ENCODE measurements at regions not wholly inside any gene's neighbourhood (a gene's known extent, or its start where the extent isn't known, plus 50 kb on each side); places are given as distances from the start of the nearest gene placed in this dataset.
"Not testable (repeated sequence)": the region's sequence is repeated elsewhere in the genome, so short reads cannot be mapped to it uniquely, and the experiment has no call there.

GRCh38 chr2:49861821-49862220, 707.5 kb upstream of the FSHR start:
- H3K27me3 Mint-ChIP-seq (ENCODE audit: low read depth in 3 of 3): no peaks in the 10 kb centered on the region
- no peak overlapping the region for H3K4me3 Mint-ChIP-seq
- peaks cover 0 to 15% (median 7%) of the 10 kb centered on the region in 6 donors for H3K9me3 Mint-ChIP-seq
- no peaks in the 10 kb centered on the region for H3K4me1 Mint-ChIP-seq
- H3K27ac Mint-ChIP-seq: no peak overlapping the region
- no peak for DNase-seq
- peaks cover 0 to 3% (median 0%) of the 10 kb centered on the region in 3 donors for H3K36me3 Mint-ChIP-seq

GRCh38 chr2:49860834-49861233, 706.5 kb upstream of the FSHR start:
- Mint-ChIP-seq H3K9me3 (peaks cover 0 to 17% (median 5%) of the 10 kb centered on the region in 6 donors), H3K36me3 (peaks cover 0 to 3% (median 0%) of the 10 kb centered on the region in 3 donors), H3K4me1 (no peaks in the 10 kb centered on the region), H3K4me3 (no peak overlapping the region), H3K27ac (no peak overlapping the region), H3K27me3 (ENCODE audit: low read depth in 3 of 3) (no peaks in the 10 kb centered on the region)
- DNase-seq: no peak

- H3K27me3 Mint-ChIP-seq (ENCODE audit: low read depth in 3 of 3): no peaks in the 10 kb centered on the region
- H3K27ac Mint-ChIP-seq: no peak overlapping the region
- no peak for DNase-seq
- H3K9me3 Mint-ChIP-seq: peaks cover 0 to 17% (median 5%) of the 10 kb centered on the region in 6 donors
- H3K4me3 Mint-ChIP-seq: no peak overlapping the region
- peaks cover 0 to 3% (median 0%) of the 10 kb centered on the region in 3 donors for H3K36me3 Mint-ChIP-seq
- no peaks in the 10 kb centered on the region for H3K4me1 Mint-ChIP-seq
Measured at GRCh38 chr2:49860170-49860569, 705.9 kb upstream of the FSHR start.

GRCh38 chr2:49858657-49859056, 704.3 kb upstream of the FSHR start:
- no peak overlapping the region for H3K4me3 Mint-ChIP-seq
- no peak overlapping the region for H3K27ac Mint-ChIP-seq
- DNase-seq: no peak
- peaks cover 0 to 21% (median 3%) of the 10 kb centered on the region in 6 donors for H3K9me3 Mint-ChIP-seq
- H3K4me1 Mint-ChIP-seq: no peaks in the 10 kb centered on the region
- peaks cover 0 to 2% (median 0%) of the 10 kb centered on the region in 3 donors for H3K36me3 Mint-ChIP-seq
- H3K27me3 Mint-ChIP-seq (ENCODE audit: low read depth in 3 of 3): no peaks in the 10 kb centered on the region

- H3K4me1 Mint-ChIP-seq: no peaks in the 10 kb centered on the region
- no peak for DNase-seq
- peaks cover 0 to 23% (median 5%) of the 10 kb centered on the region in 6 donors for H3K9me3 Mint-ChIP-seq
- peaks cover 0 to 4% (median 0%) of the 10 kb centered on the region in 3 donors for H3K36me3 Mint-ChIP-seq
- H3K27ac Mint-ChIP-seq: no peak overlapping the region
- H3K4me3 Mint-ChIP-seq: no peak overlapping the region
- no peaks in the 10 kb centered on the region for H3K27me3 Mint-ChIP-seq (ENCODE audit: low read depth in 3 of 3)
Measured at GRCh38 chr2:49858113-49858490, 703.8 kb upstream of the FSHR start.

GRCh38 chr2:49857371-49858112, 703.2 kb upstream of the FSHR start:
- Mint-ChIP-seq H3K4me3 (no peak overlapping the region), H3K4me1 (no peaks in the 10 kb centered on the region), H3K27me3 (ENCODE audit: low read depth in 3 of 3) (no peaks in the 10 kb centered on the region), H3K9me3 (peaks cover 0 to 21% (median 5%) of the 10 kb centered on the region in 6 donors), H3K27ac (no peak overlapping the region), H3K36me3 (peaks cover 0 to 4% (median 0%) of the 10 kb centered on the region in 3 donors)
- DNase-seq: no peak

- H3K9me3 Mint-ChIP-seq: peaks cover 2 to 20% (median 15%) of the 10 kb centered on the region in 6 donors
- no peak overlapping the region for H3K4me3 Mint-ChIP-seq
- H3K36me3 Mint-ChIP-seq: no peaks in the 10 kb centered on the region
- H3K27me3 Mint-ChIP-seq (ENCODE audit: low read depth in 3 of 3): peaks cover 0 to 3% (median 0%) of the 10 kb centered on the region in 3 donors
- H3K4me1 Mint-ChIP-seq: peaks cover 17 to 33% of the 10 kb centered on the region in 2 donors
- no peak for DNase-seq
- peak overlapping the region in 1 of 6 donors; percentile 43 for H3K27ac Mint-ChIP-seq
Measured at GRCh38 chr2:49845671-49846070, 691.4 kb upstream of the FSHR start.

GRCh38 chr2:49845021-49845420, 690.7 kb upstream of the FSHR start:
- H3K27ac Mint-ChIP-seq: no peak overlapping the region
- no peak for DNase-seq
- H3K27me3 Mint-ChIP-seq (ENCODE audit: low read depth in 3 of 3): peaks cover 0 to 3% (median 0%) of the 10 kb centered on the region in 3 donors
- H3K36me3 Mint-ChIP-seq: no peaks in the 10 kb centered on the region
- no peak overlapping the region for H3K4me3 Mint-ChIP-seq
- H3K9me3 Mint-ChIP-seq: peaks cover 2 to 21% (median 12%) of the 10 kb centered on the region in 6 donors
- peaks cover 18 to 39% of the 10 kb centered on the region in 2 donors for H3K4me1 Mint-ChIP-seq

- H3K27me3 Mint-ChIP-seq (ENCODE audit: low read depth in 3 of 3); H3K36me3 Mint-ChIP-seq; DNase-seq; H3K4me3 Mint-ChIP-seq; H3K27ac Mint-ChIP-seq: not testable (repeated sequence)
- Mint-ChIP-seq H3K4me1 (peaks cover 18 to 45% of the 10 kb centered on the region in 2 donors), H3K9me3 (peaks cover 2 to 21% (median 11%) of the 10 kb centered on the region in 6 donors)
Measured at GRCh38 chr2:49844113-49844512, 689.8 kb upstream of the FSHR start.

GRCh38 chr2:49843314-49843713, 689.0 kb upstream of the FSHR start:
- H3K27ac Mint-ChIP-seq: no peak overlapping the region
- H3K27me3 Mint-ChIP-seq (ENCODE audit: low read depth in 3 of 3): peaks cover 0 to 3% (median 0%) of the 10 kb centered on the region in 3 donors
- no peak for DNase-seq
- peaks cover under 1 to 23% (median 11%) of the 10 kb centered on the region in 6 donors for H3K9me3 Mint-ChIP-seq
- no peak overlapping the region for H3K4me3 Mint-ChIP-seq
- H3K4me1 Mint-ChIP-seq: peaks cover 18 to 50% of the 10 kb centered on the region in 2 donors
- no peaks in the 10 kb centered on the region for H3K36me3 Mint-ChIP-seq

- no peak overlapping the region for H3K4me3 Mint-ChIP-seq
- peaks cover 2 to 30% (median 11%) of the 10 kb centered on the region in 6 donors for H3K9me3 Mint-ChIP-seq
- H3K36me3 Mint-ChIP-seq: no peaks in the 10 kb centered on the region
- H3K27ac Mint-ChIP-seq: no peak overlapping the region
- H3K4me1 Mint-ChIP-seq: peaks cover 7 to 40% of the 10 kb centered on the region in 2 donors
- no peak for DNase-seq
- H3K27me3 Mint-ChIP-seq (ENCODE audit: low read depth in 3 of 3): peaks cover 0 to 3% (median 0%) of the 10 kb centered on the region in 3 donors
Measured at GRCh38 chr2:49840428-49840975, 686.2 kb upstream of the FSHR start.

GRCh38 chr2:49839818-49840217, 685.5 kb upstream of the FSHR start:
- H3K27ac Mint-ChIP-seq: peak overlapping the region in 1 of 6 donors; percentile 55
- peaks cover 7 to 34% of the 10 kb centered on the region in 2 donors for H3K4me1 Mint-ChIP-seq
- peaks cover 0 to 3% (median 0%) of the 10 kb centered on the region in 3 donors for H3K27me3 Mint-ChIP-seq (ENCODE audit: low read depth in 3 of 3)
- H3K4me3 Mint-ChIP-seq: no peak overlapping the region
- DNase-seq: no peak
- H3K36me3 Mint-ChIP-seq: no peaks in the 10 kb centered on the region
- peaks cover 2 to 30% (median 10%) of the 10 kb centered on the region in 6 donors for H3K9me3 Mint-ChIP-seq

GRCh38 chr2:49837561-49838293, 683.4 kb upstream of the FSHR start:
- H3K4me3 Mint-ChIP-seq: no peak overlapping the region

GRCh38 chr2:49836017-49836416, 681.7 kb upstream of the FSHR start:
- peaks cover 7 to 50% of the 10 kb centered on the region in 2 donors for H3K4me1 Mint-ChIP-seq
- H3K36me3 Mint-ChIP-seq: no peaks in the 10 kb centered on the region
- H3K9me3 Mint-ChIP-seq: peaks cover 0 to 21% (median 4%) of the 10 kb centered on the region in 6 donors
- peaks cover 0 to 2% (median 0%) of the 10 kb centered on the region in 3 donors for H3K27me3 Mint-ChIP-seq (ENCODE audit: low read depth in 3 of 3)
- no peak overlapping the region for H3K4me3 Mint-ChIP-seq
- DNase-seq: no peak
- H3K27ac Mint-ChIP-seq: no peak overlapping the region

More at GRCh38 chr2:49837561-49838293, 683.4 kb upstream of the FSHR start:
- no peak overlapping the region for H3K27ac Mint-ChIP-seq
- H3K4me1 Mint-ChIP-seq: peaks cover 4 to 33% of the 10 kb centered on the region in 2 donors
- peaks cover 0 to 2% (median under 1%) of the 10 kb centered on the region in 3 donors for H3K27me3 Mint-ChIP-seq (ENCODE audit: low read depth in 3 of 3)
- H3K9me3 Mint-ChIP-seq: peaks cover 2 to 22% (median 6%) of the 10 kb centered on the region in 6 donors
- no peak for DNase-seq
- no peaks in the 10 kb centered on the region for H3K36me3 Mint-ChIP-seq
